Common myeloid progenitor, CD34-positive (primary cell): ENCODE measurements at regions not wholly inside any gene's neighbourhood (a gene's known extent, or its start where the extent isn't known, plus 50 kb on each side); places are given as distances from the start of the nearest gene placed in this dataset.
"Not testable (repeated sequence)": the region's sequence is repeated elsewhere in the genome, so short reads cannot be mapped to it uniquely, and the experiment has no call there.

Experiments
- CTCF ChIA-PET: fragments of 350-600 bp; sonication (Branson Sonifier 250); formaldehyde crosslinking; loops from one replicate; lab custom pipeline; 2021; ENCODE audit warnings: antibody characterized with exemption; lab: Charles Lee
- POLR2A ChIA-PET: fragments of 350-600 bp; sonication (Branson Sonifier 250); formaldehyde crosslinking; loops from one replicate; lab custom pipeline; 2021; ENCODE audit warnings: antibody characterized with exemption; lab: Charles Lee
- DNase-seq, 3 donors: peaks; one replicate each; pipeline versions ENCODE4 v3.0.0 to v3.0.0-alpha.2; 2013
- H3K27ac ChIP-seq, 2 experiments: 1 replicate in 1 of 2; 2 replicates in 1 of 2; pipeline ENCODE4 v1.7.0; 2013; ENCODE audit warnings: inconsistent platforms in 2 of 2, low read length in 2 of 2, mild to moderate bottlenecking in 2 of 2, low read depth in 1 of 2, moderate library complexity in 1 of 2; ENCODE audit not compliant: severe bottlenecking in 2 of 2, insufficient read depth in 1 of 2, poor library complexity in 1 of 2
- H3K27me3 ChIP-seq, 5 experiments: replicated peaks in 2 of 5; 1 replicate in 3 of 5; 2 replicates in 2 of 5; pipeline versions ENCODE4 v1.6.1 to v1.7.0; 2013; ENCODE audit warnings: low read length in 4 of 5, mild to moderate bottlenecking in 2 of 5, moderate library complexity in 2 of 5, inconsistent platforms in 1 of 5; ENCODE audit not compliant: insufficient read depth in 5 of 5, control insufficient read depth in 4 of 5
- H3K36me3 ChIP-seq, 4 experiments: 1 replicate in 2 of 4; 2 replicates in 2 of 4; pipeline versions ENCODE4 v1.6.1 to v1.7.0; 2013; ENCODE audit warnings: low read length in 3 of 4, control low read depth in 1 of 4, mild to moderate bottlenecking in 1 of 4; ENCODE audit not compliant: control insufficient read depth in 4 of 4, insufficient read depth in 4 of 4
- H3K4me1 ChIP-seq, 4 experiments: 1 replicate in 3 of 4; 2 replicates in 1 of 4; pipeline versions ENCODE4 v1.6.1 to v1.7.1; 2013; ENCODE audit warnings: low read length in 3 of 4, mild to moderate bottlenecking in 3 of 4, control low read depth in 1 of 4, inconsistent platforms in 1 of 4, moderate library complexity in 1 of 4; ENCODE audit not compliant: control insufficient read depth in 4 of 4, insufficient read depth in 4 of 4; ENCODE audit errors: control extremely low read depth in 1 of 4
- H3K4me3 ChIP-seq, 7 experiments: 1 replicate in 4 of 7; 2 replicates in 3 of 7; pipeline versions ENCODE4 v1.5.1 to v1.7.0; 2013; ENCODE audit warnings: mild to moderate bottlenecking in 7 of 7, low read length in 6 of 7, moderate library complexity in 6 of 7, inconsistent platforms in 2 of 7, low read depth in 2 of 7, control low read depth in 1 of 7; ENCODE audit not compliant: insufficient read depth in 4 of 7, control insufficient read depth in 1 of 7; ENCODE audit errors: extremely low read depth in 1 of 7
- H3K9me3 ChIP-seq, 5 experiments: 1 replicate in 4 of 5; 2 replicates in 1 of 5; pipeline versions ENCODE4 v1.6.1 to v1.7.1; 2013; ENCODE audit warnings: low read length in 4 of 5, mild to moderate bottlenecking in 2 of 5, inconsistent platforms in 1 of 5, low read depth in 1 of 5, moderate library complexity in 1 of 5; ENCODE audit not compliant: control insufficient read depth in 4 of 5, insufficient read depth in 2 of 5; ENCODE audit errors: control extremely low read depth in 1 of 5
- WGBS: methylation state at CpG from one replicate; pipeline ENCODE4 v1.1.5; 2013; ENCODE audit not compliant: insufficient coverage; 5-methylcytosine and 5-hydroxymethylcytosine counted together

GRCh38 chr1:144516172-144516571, 54.7 kb upstream of the NBPF15 start:
- CTCF ChIA-PET, H3K4me3 ChIP-seq: not testable (repeated sequence)
- WGBS, result no CpG with 5 or more reads among the region's 3 CpGs

GRCh38 chr1:144516906-144517305, 55.4 kb upstream of the NBPF15 start:
- H3K36me3 ChIP-seq, DNase-seq, CTCF ChIA-PET, H3K4me3 ChIP-seq, POLR2A ChIA-PET, H3K9me3 ChIP-seq, H3K27ac ChIP-seq, H3K27me3 ChIP-seq, H3K4me1 ChIP-seq: not testable (repeated sequence)
- no CpG with 5 or more reads among the region's 2 CpGs for WGBS

More at GRCh38 chr1:144516172-144516571, 54.7 kb upstream of the NBPF15 start:
- H3K27me3 ChIP-seq, H3K4me1 ChIP-seq, H3K27ac ChIP-seq, DNase-seq, H3K9me3 ChIP-seq, POLR2A ChIA-PET, H3K36me3 ChIP-seq: not testable (repeated sequence)

- CTCF ChIA-PET, POLR2A ChIA-PET, H3K27ac ChIP-seq, H3K4me3 ChIP-seq, DNase-seq, H3K36me3 ChIP-seq, H3K4me1 ChIP-seq, H3K27me3 ChIP-seq, H3K9me3 ChIP-seq: not testable (repeated sequence)
- no CpG with 5 or more reads among the region's 9 CpGs for WGBS
Measured at GRCh38 chr1:144518439-144518838, 57.0 kb upstream of the NBPF15 start.

GRCh38 chr1:144519528-144520189, 58.2 kb upstream of the NBPF15 start:
- H3K4me3 ChIP-seq, CTCF ChIA-PET, POLR2A ChIA-PET, H3K27ac ChIP-seq, H3K9me3 ChIP-seq, H3K4me1 ChIP-seq, H3K27me3 ChIP-seq, H3K36me3 ChIP-seq, DNase-seq: not testable (repeated sequence)
- no CpG with 5 or more reads among the region's 12 CpGs for WGBS

- POLR2A ChIA-PET, H3K4me1 ChIP-seq, H3K36me3 ChIP-seq, CTCF ChIA-PET, H3K9me3 ChIP-seq, H3K27me3 ChIP-seq, H3K4me3 ChIP-seq: not testable (repeated sequence)
- DNase-seq, result peak; percentile 14 to 50 (median 15)
- peak overlapping the region in 1 of 2 experiments; percentile 68 for H3K27ac ChIP-seq
- WGBS, result 4% methylated on average over 17 of the region's 33 CpGs
Measured at GRCh38 chr1:144523661-144524407, 62.4 kb upstream of the NBPF15 start.

- POLR2A ChIA-PET, DNase-seq, H3K4me1 ChIP-seq, CTCF ChIA-PET, H3K4me3 ChIP-seq, H3K27me3 ChIP-seq, H3K36me3 ChIP-seq, H3K9me3 ChIP-seq, H3K27ac ChIP-seq: not testable (repeated sequence)
- 92% methylated on average over 2 of the region's 9 CpGs for WGBS
Measured at GRCh38 chr1:144532156-144532607, 60.5 kb upstream of the PPIAL4F start.

GRCh38 chr1:144533480-144533879, 59.2 kb upstream of the PPIAL4F start:
- H3K4me3 ChIP-seq, H3K4me1 ChIP-seq, H3K9me3 ChIP-seq, H3K27ac ChIP-seq, DNase-seq, CTCF ChIA-PET, H3K27me3 ChIP-seq, H3K36me3 ChIP-seq, POLR2A ChIA-PET: not testable (repeated sequence)
- WGBS, result no CpG with 5 or more reads among the region's 3 CpGs
